TTC549 (cell line): ENCODE measurements at regions not wholly inside any gene's neighbourhood (a gene's known extent, or its start where the extent isn't known, plus 50 kb on each side); places are given as distances from the start of the nearest gene placed in this dataset.

Experiments
- FAIRE-seq: peaks from 2 replicates; lab custom pipeline; 2012; peaks lifted over from hg19 to GRCh38; lab: Jason Lieb, UNC

- FAIRE-seq: no peak
Measured at GRCh38 chr1:81431624-81432000, 369.1 kb upstream of the ADGRL2 start.

- no peak for FAIRE-seq
Measured at GRCh38 chr1:81430955-81431623, 369.6 kb upstream of the ADGRL2 start.

- no peak for FAIRE-seq
Measured at GRCh38 chr1:81430236-81430938, 370.3 kb upstream of the ADGRL2 start.

GRCh38 chr1:81428998-81429397, 371.7 kb upstream of the ADGRL2 start:
- FAIRE-seq: no peak

GRCh38 chr1:81424816-81425215, 375.9 kb upstream of the ADGRL2 start:
- FAIRE-seq: no peak

- FAIRE-seq: no peak
Measured at GRCh38 chr1:81424061-81424460, 376.7 kb upstream of the ADGRL2 start.

- FAIRE-seq: no peak
Measured at GRCh38 chr1:81420760-81421159, 380.0 kb upstream of the ADGRL2 start.

- FAIRE-seq: no peak
Measured at GRCh38 chr1:81414488-81415015, 386.2 kb upstream of the ADGRL2 start.

- FAIRE-seq: no peak
Measured at GRCh38 chr1:81412954-81413353, 387.8 kb upstream of the ADGRL2 start.

GRCh38 chr1:81410941-81411340, 389.8 kb upstream of the ADGRL2 start:
- no peak for FAIRE-seq

- FAIRE-seq: no peak
Measured at GRCh38 chr1:81410351-81410750, 390.4 kb upstream of the ADGRL2 start.

- no peak for FAIRE-seq
Measured at GRCh38 chr1:81409780-81410274, 390.9 kb upstream of the ADGRL2 start.

- FAIRE-seq: no peak
Measured at GRCh38 chr1:81409262-81409661, 391.5 kb upstream of the ADGRL2 start.

- FAIRE-seq: no peak
Measured at GRCh38 chr1:81408419-81408818, 392.3 kb upstream of the ADGRL2 start.

GRCh38 chr1:81407000-81407821, 393.5 kb upstream of the ADGRL2 start:
- FAIRE-seq: no peak

- no peak for FAIRE-seq
Measured at GRCh38 chr1:81406292-81406999, 394.3 kb upstream of the ADGRL2 start.

- no peak for FAIRE-seq
Measured at GRCh38 chr1:81398041-81398440, 402.7 kb upstream of the ADGRL2 start.

GRCh38 chr1:81392526-81393226, 408.1 kb upstream of the ADGRL2 start:
- FAIRE-seq: no peak

- FAIRE-seq: no peak
Measured at GRCh38 chr1:81391125-81391828, 409.5 kb upstream of the ADGRL2 start.

GRCh38 chr1:81388435-81388834, 412.3 kb upstream of the ADGRL2 start:
- FAIRE-seq: no peak

- FAIRE-seq: no peak
Measured at GRCh38 chr1:81387446-81387845, 413.3 kb upstream of the ADGRL2 start.
